A673 (cell line): ENCODE measurements at regions not wholly inside any gene's neighbourhood (a gene's known extent, or its start where the extent isn't known, plus 50 kb on each side); places are given as distances from the start of the nearest gene placed in this dataset.

ENCODE experiments used
- BruUV-seq: library from RNA; stranded (reverse); fragments of 400-500 nt; replicated peaks from 2 replicates; lab custom pipeline; 2021; lab: Mats Ljungman, UMichigan
- CTCF ChIA-PET: fragments of 300-600 bp; sonication (Branson Sonifier 250); formaldehyde crosslinking; loops from one replicate; lab custom pipeline; 2022; ENCODE audit warnings: antibody characterized with exemption; lab: Charles Lee
- POLR2A ChIA-PET: fragments of 300-600 bp; sonication (Branson Sonifier 250); formaldehyde crosslinking; loops from one replicate; lab custom pipeline; 2022; ENCODE audit warnings: antibody characterized with exemption; ENCODE audit not compliant: low non-redundant PET; lab: Charles Lee
- DNase-seq: peaks from one replicate; pipeline ENCODE4 v3.0.0-alpha.2; 2015; ENCODE audit warnings: low spot score
- H3K27ac ChIP-seq: fragments of 200-600 bp; sonication (generic); 2 replicates; pipeline ENCODE4 v1.5.1; 2016; ENCODE audit warnings: mixed run types, low read depth, mild to moderate bottlenecking, mixed read lengths, antibody characterized with exemption, low read length; ENCODE audit not compliant: poor library complexity, severe bottlenecking
- H3K27me3 ChIP-seq: fragments of 200-600 bp; sonication (generic); replicated peaks from 2 replicates; pipeline ENCODE4 v1.6.1; 2017; ENCODE audit warnings: mixed run types, low read depth, mild to moderate bottlenecking, mixed read lengths, antibody characterized with exemption, low read length; ENCODE audit not compliant: insufficient read depth, poor library complexity
- H3K36me3 ChIP-seq: fragments of 200-600 bp; sonication (generic); 2 replicates; pipeline ENCODE4 v1.6.1; 2016; ENCODE audit warnings: mixed run types, mild to moderate bottlenecking, mixed read lengths, antibody characterized with exemption, low read length; ENCODE audit not compliant: insufficient read depth, poor library complexity, severe bottlenecking
- H3K4me1 ChIP-seq: fragments of 200-600 bp; sonication (generic); 2 replicates; pipeline ENCODE4 v1.6.1; 2017; ENCODE audit warnings: mixed run types, mild to moderate bottlenecking, mixed read lengths, antibody characterized with exemption, low read length; ENCODE audit not compliant: insufficient read depth, poor library complexity, severe bottlenecking
- H3K4me3 ChIP-seq: fragments of 200-600 bp; sonication (generic); 2 replicates; pipeline ENCODE4 v1.5.1; 2016; ENCODE audit warnings: low read depth, mixed run types, mild to moderate bottlenecking, mixed read lengths, low read length; ENCODE audit not compliant: poor library complexity, severe bottlenecking
- H3K9me3 ChIP-seq: fragments of 200-600 bp; sonication (generic); 2 replicates; pipeline ENCODE4 v1.6.1; 2016; ENCODE audit warnings: mixed run types, low read depth, mild to moderate bottlenecking, mixed read lengths, antibody characterized with exemption, low read length; ENCODE audit not compliant: poor library complexity, severe bottlenecking
- CTCF ChIP-seq: fragments of 300-800, 200-600 bp; sonication (generic); conservative IDR thresholded peaks from 2 replicates; pipeline ENCODE4 v1.5.1; 2017; ENCODE audit warnings: low read depth, mild to moderate bottlenecking, antibody characterized with exemption, low read length, moderate library complexity, mixed read lengths
- EZH2 ChIP-seq: fragments of 200-600 bp; sonication (generic); IDR thresholded peaks from 2 replicates; pipeline ENCODE4 v1.6.1; 2017; ENCODE audit warnings: borderline replicate concordance, low read depth, mild to moderate bottlenecking, mixed read lengths, antibody characterized with exemption, low read length; ENCODE audit not compliant: poor library complexity, severe bottlenecking
- intact Hi-C: fragments of 100-400 bp; cut with micrococcal nuclease; formaldehyde crosslinking; loops from one replicate; pipeline ENCODE4 v1.10.0; 2022; ENCODE audit not compliant: unreplicated experiment

DNA sequence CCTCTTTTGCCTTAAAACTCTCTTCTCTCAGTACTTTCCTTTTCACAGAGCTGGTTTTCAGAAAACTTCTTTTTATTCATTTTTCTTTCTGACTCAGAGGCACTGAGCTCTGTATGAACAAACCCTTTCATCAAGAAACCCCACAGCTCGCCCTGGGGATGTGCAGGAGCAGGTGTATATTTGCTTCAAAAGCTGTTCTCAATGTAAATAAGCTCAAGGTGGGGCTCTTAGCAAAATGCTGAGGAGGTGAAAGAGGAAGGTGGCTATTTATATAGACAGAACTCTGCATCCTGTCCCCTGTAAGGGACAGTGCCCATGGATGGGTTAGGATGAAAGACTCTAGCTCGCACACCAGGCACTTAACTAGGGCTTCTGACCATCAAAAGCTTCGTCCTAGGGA lies 302.0 kb downstream of the WDR72 start:
- intact Hi-C loops = no loop called here

DNA sequence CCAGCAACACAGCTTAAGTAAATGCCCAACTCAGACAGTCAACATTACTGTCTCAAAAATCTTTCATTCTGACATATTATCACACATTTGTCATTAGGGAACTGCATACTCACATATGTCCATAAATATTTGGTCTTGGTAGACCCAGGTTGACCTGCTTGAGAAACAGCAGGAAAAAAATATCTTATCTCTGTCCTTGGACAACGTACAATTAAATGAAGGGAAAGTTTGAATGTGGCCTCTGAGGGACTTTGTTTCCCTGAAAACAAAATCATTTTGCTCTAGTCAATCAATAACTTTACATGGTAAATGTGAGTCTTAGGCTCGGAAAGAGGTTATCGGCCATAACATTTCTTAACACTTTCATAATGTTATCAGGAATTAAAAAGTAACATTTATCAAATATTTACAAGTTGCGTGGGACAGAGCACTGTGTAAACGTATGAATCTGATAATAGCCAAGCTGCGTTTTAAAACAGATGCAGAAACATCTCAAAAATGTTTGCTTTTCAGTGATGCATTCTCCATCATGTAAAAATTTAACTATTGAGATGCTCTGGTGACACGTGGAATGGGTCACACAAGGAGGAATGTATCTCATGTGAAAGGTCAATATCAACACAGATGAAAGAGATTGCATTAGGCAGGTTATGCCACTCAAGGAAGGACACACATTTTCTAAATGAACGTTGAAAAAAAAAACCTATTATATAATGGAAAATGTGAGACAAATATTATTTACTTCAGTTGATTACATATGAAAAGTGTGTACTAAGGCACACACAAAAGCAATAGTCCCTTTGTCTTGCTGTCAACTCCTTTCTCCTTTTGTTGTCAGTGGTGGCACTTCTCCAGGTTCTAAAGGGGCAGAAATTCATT lies 304.4 kb downstream of the WDR72 start:
- Histone ChIP-seq H3K4me1 (no peaks in the 10 kb centered on the region), H3K27me3 (no peaks in the 10 kb centered on the region), H3K36me3 (no peaks in the 10 kb centered on the region), H3K4me3 (no peak overlapping the region), H3K27ac (no peak overlapping the region), H3K9me3 (no peaks in the 10 kb centered on the region)
- BruUV-seq = no TSS peak
- POLR2A ChIA-PET = no interaction called here
- CTCF ChIA-PET = no interaction called here
- TF ChIP-seq EZH2 = no peak
- no peak for TF ChIP-seq CTCF
- intact Hi-C loops = no loop called here
- DNase-seq = no peak

More for the DNA sequence above, 302.0 kb downstream of the WDR72 start:
- DNase-seq = no peak
- Histone ChIP-seq H3K4me1 (no peaks in the 10 kb centered on the region), H3K27me3 (no peaks in the 10 kb centered on the region), H3K36me3 (no peaks in the 10 kb centered on the region), H3K4me3 (no peak overlapping the region), H3K27ac (no peak overlapping the region), H3K9me3 (no peaks in the 10 kb centered on the region)
- ChIA-PET CTCF (no interaction called here), POLR2A (no interaction called here)
- TF ChIP-seq EZH2 (no peak), CTCF (no peak)
- no TSS peak for BruUV-seq

GRCh38 chr15:53454535-53454842 lies 305.0 kb downstream of the WDR72 start:
- ChIA-PET POLR2A (no interaction called here), CTCF (no interaction called here)
- no peak for DNase-seq
- no peaks in the 10 kb centered on the region for H3K9me3 ChIP-seq
- H3K36me3 ChIP-seq = no peaks in the 10 kb centered on the region
- no peaks in the 10 kb centered on the region for H3K27me3 ChIP-seq
- H3K4me1 ChIP-seq = no peaks in the 10 kb centered on the region
- intact Hi-C loops = no loop called here
- no TSS peak for BruUV-seq
- H3K27ac ChIP-seq = no peak overlapping the region
- no peak overlapping the region for H3K4me3 ChIP-seq
- TF ChIP-seq CTCF (no peak), EZH2 (no peak)
